GM12878 (cell line): ENCODE measurements at regions not wholly inside any gene's neighbourhood (a gene's known extent, or its start where the extent isn't known, plus 50 kb on each side); places are given as distances from the start of the nearest gene placed in this dataset.

ENCODE experiments used
- ASH2L ChIP-seq: fragments of 300-600, 200-600 bp; sonication (generic); IDR thresholded peaks from 2 replicates; pipeline ENCODE4 v1.6.1; 2017; ENCODE audit warnings: low read depth, mild to moderate bottlenecking, borderline replicate concordance
- ATF3 ChIP-seq: IDR thresholded peaks from 2 replicates; pipeline ENCODE4 v1.6.1; 2011; ENCODE audit warnings: low read depth, mild to moderate bottlenecking, low read length, moderate library complexity, borderline replicate concordance; ENCODE audit errors: extremely low read depth
- CBFB ChIP-seq: IDR thresholded peaks from 2 replicates; pipeline ENCODE4 v1.6.1; 2016; ENCODE audit warnings: antibody characterized with exemption, low read depth
- EGR1 ChIP-seq, 2 experiments: IDR thresholded peaks; 1 replicate in 1 of 2; 2 replicates in 1 of 2; pipeline ENCODE4 v1.6.1; 2011 to 2012; ENCODE audit warnings: low read depth in 2 of 2, low read length in 2 of 2, borderline replicate concordance in 1 of 2, mild to moderate bottlenecking in 1 of 2, moderate library complexity in 1 of 2
- JUND ChIP-seq: IDR thresholded peaks from 2 replicates; pipeline ENCODE4 v1.6.1; 2012; ENCODE audit warnings: low read depth, mild to moderate bottlenecking, low read length, improper control_type of control experiment, moderate library complexity
- POLR2A ChIP-seq: IDR thresholded peaks from 2 replicates; pipeline ENCODE4 v1.6.1; 2011; ENCODE audit warnings: low read depth, mild to moderate bottlenecking, low read length
- POLR2AphosphoS5 ChIP-seq: IDR thresholded peaks from 2 replicates; pipeline ENCODE4 v1.6.1; 2011; ENCODE audit warnings: mild to moderate bottlenecking, low read length, inconsistent platforms
- RB1 ChIP-seq: fragments of 450-650 bp; formaldehyde crosslinking; IDR thresholded peaks from 2 replicates; pipeline ENCODE4 v1.6.1; 2017; ENCODE audit warnings: mild to moderate bottlenecking, borderline replicate concordance
- RCOR1 ChIP-seq: conservative IDR thresholded peaks from 2 replicates; pipeline ENCODE4 v1.6.1; 2012; ENCODE audit warnings: low read depth, low read length, improper control_type of control experiment
- STAT1 ChIP-seq: fragments of 450-650 bp; conservative IDR thresholded peaks from 2 replicates; pipeline ENCODE4 v1.6.1; 2014; ENCODE audit warnings: antibody characterized with exemption, mild to moderate bottlenecking
- ZBTB33 ChIP-seq: fragments of 450-650 bp; IDR thresholded peaks from 2 replicates; pipeline ENCODE4 v1.6.1; 2017; ENCODE audit warnings: mild to moderate bottlenecking
- ZNF207 ChIP-seq: fragments of 450-650 bp; IDR thresholded peaks from 2 replicates; pipeline ENCODE4 v1.6.1; 2014; ENCODE audit warnings: antibody characterized with exemption, mild to moderate bottlenecking, borderline replicate concordance
- TF ChIP-seq, protein P1 (sequence below), 3 experiments: IDR thresholded peaks in 2 of 3; conservative IDR thresholded peaks in 1 of 3; 2 replicates each; pipeline ENCODE4 v1.5.1; 2011; ENCODE audit warnings: low read depth in 3 of 3, low read length in 3 of 3, mild to moderate bottlenecking in 3 of 3, control low read depth in 2 of 3, moderate library complexity in 2 of 3, inconsistent platforms in 1 of 3, mixed read lengths in 1 of 3; ENCODE audit not compliant: control insufficient read depth in 2 of 3, insufficient read depth in 1 of 3; ENCODE audit errors: extremely low read depth in 1 of 3
- TF ChIP-seq, protein P2 (sequence below): IDR thresholded peaks from 2 replicates; pipeline ENCODE4 v1.6.1; 2011; ENCODE audit warnings: mild to moderate bottlenecking, low read depth, low read length, moderate library complexity; ENCODE audit not compliant: insufficient replicate concordance

DNA sequence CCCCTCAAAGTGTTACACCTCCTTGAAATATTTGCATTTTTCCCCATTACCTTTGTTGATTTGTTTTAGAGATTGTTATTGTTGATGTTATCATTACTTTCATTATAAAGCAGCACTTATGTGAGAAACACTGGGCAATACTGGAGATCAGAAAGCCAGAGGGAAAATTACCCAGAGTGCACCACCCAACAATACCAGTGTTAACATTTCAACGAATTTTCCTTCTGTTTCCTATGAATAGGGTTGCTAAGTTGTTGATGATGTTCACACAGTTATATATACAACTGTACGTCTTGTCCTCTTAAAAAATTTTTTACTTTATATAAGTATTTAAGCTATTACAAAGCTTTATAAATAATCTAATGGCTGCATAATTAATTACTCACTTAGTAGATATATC lies 173.6 kb upstream of the UMPS start:
- TF ChIP-seq ATF3 = no peak
- TF ChIP-seq, protein P1, sequence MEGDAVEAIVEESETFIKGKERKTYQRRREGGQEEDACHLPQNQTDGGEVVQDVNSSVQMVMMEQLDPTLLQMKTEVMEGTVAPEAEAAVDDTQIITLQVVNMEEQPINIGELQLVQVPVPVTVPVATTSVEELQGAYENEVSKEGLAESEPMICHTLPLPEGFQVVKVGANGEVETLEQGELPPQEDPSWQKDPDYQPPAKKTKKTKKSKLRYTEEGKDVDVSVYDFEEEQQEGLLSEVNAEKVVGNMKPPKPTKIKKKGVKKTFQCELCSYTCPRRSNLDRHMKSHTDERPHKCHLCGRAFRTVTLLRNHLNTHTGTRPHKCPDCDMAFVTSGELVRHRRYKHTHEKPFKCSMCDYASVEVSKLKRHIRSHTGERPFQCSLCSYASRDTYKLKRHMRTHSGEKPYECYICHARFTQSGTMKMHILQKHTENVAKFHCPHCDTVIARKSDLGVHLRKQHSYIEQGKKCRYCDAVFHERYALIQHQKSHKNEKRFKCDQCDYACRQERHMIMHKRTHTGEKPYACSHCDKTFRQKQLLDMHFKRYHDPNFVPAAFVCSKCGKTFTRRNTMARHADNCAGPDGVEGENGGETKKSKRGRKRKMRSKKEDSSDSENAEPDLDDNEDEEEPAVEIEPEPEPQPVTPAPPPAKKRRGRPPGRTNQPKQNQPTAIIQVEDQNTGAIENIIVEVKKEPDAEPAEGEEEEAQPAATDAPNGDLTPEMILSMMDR (IDR thresholded peaks at IDR 0.05 in 2 of 3, conservative IDR thresholded peaks at IDR 0.05 in 1 of 3; ENCODE audit: control insufficient read depth in 2 of 3, extremely low read depth in 1 of 3, insufficient read depth in 1 of 3, low read depth in 3 of 3, low read length in 3 of 3) = no peak
- TF ChIP-seq EGR1 (IDR thresholded peaks at IDR 0.05; ENCODE audit: borderline replicate concordance in 1 of 2, low read depth in 2 of 2, low read length in 2 of 2) = no peak
- TF ChIP-seq ZBTB33 = no peak
- TF ChIP-seq STAT1 = no peak
- no peak for TF ChIP-seq ZNF207
- no peak for TF ChIP-seq POLR2AphosphoS5
- no peak for TF ChIP-seq POLR2A
- no peak for TF ChIP-seq CBFB
- no peak for TF ChIP-seq JUND
- TF ChIP-seq, protein P2, sequence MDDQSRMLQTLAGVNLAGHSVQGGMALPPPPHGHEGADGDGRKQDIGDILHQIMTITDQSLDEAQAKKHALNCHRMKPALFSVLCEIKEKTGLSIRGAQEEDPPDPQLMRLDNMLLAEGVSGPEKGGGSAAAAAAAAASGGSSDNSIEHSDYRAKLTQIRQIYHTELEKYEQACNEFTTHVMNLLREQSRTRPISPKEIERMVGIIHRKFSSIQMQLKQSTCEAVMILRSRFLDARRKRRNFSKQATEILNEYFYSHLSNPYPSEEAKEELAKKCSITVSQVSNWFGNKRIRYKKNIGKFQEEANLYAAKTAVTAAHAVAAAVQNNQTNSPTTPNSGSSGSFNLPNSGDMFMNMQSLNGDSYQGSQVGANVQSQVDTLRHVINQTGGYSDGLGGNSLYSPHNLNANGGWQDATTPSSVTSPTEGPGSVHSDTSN = no peak
- no peak for TF ChIP-seq ASH2L
- TF ChIP-seq RB1 = no peak
- TF ChIP-seq RCOR1 = no peak
